IPS DF 6.9 (cell line): ENCODE measurements at regions not wholly inside any gene's neighbourhood (a gene's known extent, or its start where the extent isn't known, plus 50 kb on each side); places are given as distances from the start of the nearest gene placed in this dataset.

ENCODE experiments used
- DNase-seq: peaks from one replicate; pipeline ENCODE4 v3.0.0-alpha.2; 2013; ENCODE audit warnings: low read depth, low spot score
- H3K27ac ChIP-seq: one replicate; pipeline ENCODE4 v1.5.1; 2013; ENCODE audit warnings: low read length, control low read depth
- H3K27me3 ChIP-seq: 2 replicates; pipeline ENCODE4 v1.6.1; 2013; ENCODE audit warnings: mild to moderate bottlenecking, low read length; ENCODE audit not compliant: control insufficient read depth, insufficient read depth
- H3K36me3 ChIP-seq: 2 replicates; pipeline ENCODE4 v1.6.1; 2013; ENCODE audit warnings: low read length; ENCODE audit not compliant: control insufficient read depth, insufficient read depth
- H3K4me1 ChIP-seq: 2 replicates; pipeline ENCODE4 v1.6.1; 2013; ENCODE audit warnings: low read length; ENCODE audit not compliant: control insufficient read depth, insufficient read depth
- H3K4me3 ChIP-seq: 2 replicates; pipeline ENCODE4 v1.5.1; 2013; ENCODE audit warnings: mild to moderate bottlenecking, low read length
- H3K9me3 ChIP-seq: 2 replicates; pipeline ENCODE4 v1.6.1; 2013; ENCODE audit warnings: low read length, inconsistent platforms; ENCODE audit not compliant: control insufficient read depth, insufficient read depth
- WGBS: extraction: QIAGEN DNeasy Blood & Tissue Kit; methylation state at CpG from one replicate; pipeline ENCODE4 v1.1.7; 2013; ENCODE audit warnings: mixed read lengths, missing lambda C conversion rate; ENCODE audit not compliant: insufficient read length, insufficient coverage; 5-methylcytosine and 5-hydroxymethylcytosine counted together

GRCh38 chr1:5713101-5714010 lies 278.9 kb downstream of the NPHP4 start:
- H3K4me3 ChIP-seq = no peak overlapping the region
- H3K36me3 ChIP-seq = no peaks in the 10 kb centered on the region; the same call in 1 of the 2 replicates
- H3K4me1 ChIP-seq = peaks cover 1% of the 10 kb centered on the region; the same call in 1 of the 2 replicates
- no CpG with 5 or more reads among the region's 36 CpGs for WGBS
- no peak for DNase-seq
- H3K27me3 ChIP-seq = no peaks in the 10 kb centered on the region
- no peak overlapping the region for H3K27ac ChIP-seq
- H3K9me3 ChIP-seq = peaks cover 4% of the 10 kb centered on the region; the same call in 1 of the 2 replicates

- Histone ChIP-seq H3K4me3 (no peak overlapping the region), H3K27ac (no peak overlapping the region), H3K27me3 (no peaks in the 10 kb centered on the region), H3K9me3 (peaks cover 4% of the 10 kb centered on the region; the same call in 1 of the 2 replicates), H3K4me1 (peaks cover 1% of the 10 kb centered on the region; the same call in 1 of the 2 replicates), H3K36me3 (no peaks in the 10 kb centered on the region; the same call in 1 of the 2 replicates)
- WGBS = no CpG with 5 or more reads among the region's 45 CpGs
- no peak for DNase-seq
Observed at GRCh38 chr1:5711956-5712645, 280.1 kb downstream of the NPHP4 start.

DNA sequence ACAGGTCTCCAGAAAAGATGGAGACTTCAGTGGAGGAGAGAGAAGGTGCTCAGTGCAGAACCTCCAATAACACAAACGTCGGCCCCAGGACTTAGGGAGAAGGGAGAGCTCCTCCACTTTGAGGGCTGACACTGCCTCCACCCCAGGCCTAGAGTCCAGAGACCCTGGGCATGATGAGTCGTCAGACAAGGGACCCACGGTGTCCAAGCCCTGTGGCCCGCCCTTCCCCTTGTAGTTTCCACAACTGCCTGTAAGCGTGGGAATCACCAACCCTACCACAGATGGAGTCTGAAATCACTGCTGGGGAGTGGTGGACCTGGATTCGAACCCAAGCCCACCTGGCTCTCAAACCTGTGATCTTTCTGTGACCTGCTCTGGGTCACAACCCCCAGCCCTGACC lies 281.1 kb downstream of the NPHP4 start:
- Histone ChIP-seq H3K36me3 (no peaks in the 10 kb centered on the region), H3K4me3 (no peak overlapping the region), H3K27me3 (no peaks in the 10 kb centered on the region), H3K4me1 (no peaks in the 10 kb centered on the region), H3K27ac (no peak overlapping the region), H3K9me3 (peaks cover 4% of the 10 kb centered on the region; the same call in 1 of the 2 replicates)
- no peak for DNase-seq
- no CpG with 5 or more reads among the region's 7 CpGs for WGBS

- no peak overlapping the region for H3K4me3 ChIP-seq
- peaks cover 4% of the 10 kb centered on the region; the same call in 1 of the 2 replicates for H3K9me3 ChIP-seq
- no peaks in the 10 kb centered on the region for H3K36me3 ChIP-seq
- no CpG with 5 or more reads among the region's 3 CpGs for WGBS
- no peak overlapping the region for H3K27ac ChIP-seq
- DNase-seq = no peak
- no peaks in the 10 kb centered on the region for H3K27me3 ChIP-seq
- H3K4me1 ChIP-seq = no peaks in the 10 kb centered on the region; the same call in 1 of the 2 replicates
Observed at GRCh38 chr1:5709976-5710375, 282.2 kb downstream of the NPHP4 start.

DNA sequence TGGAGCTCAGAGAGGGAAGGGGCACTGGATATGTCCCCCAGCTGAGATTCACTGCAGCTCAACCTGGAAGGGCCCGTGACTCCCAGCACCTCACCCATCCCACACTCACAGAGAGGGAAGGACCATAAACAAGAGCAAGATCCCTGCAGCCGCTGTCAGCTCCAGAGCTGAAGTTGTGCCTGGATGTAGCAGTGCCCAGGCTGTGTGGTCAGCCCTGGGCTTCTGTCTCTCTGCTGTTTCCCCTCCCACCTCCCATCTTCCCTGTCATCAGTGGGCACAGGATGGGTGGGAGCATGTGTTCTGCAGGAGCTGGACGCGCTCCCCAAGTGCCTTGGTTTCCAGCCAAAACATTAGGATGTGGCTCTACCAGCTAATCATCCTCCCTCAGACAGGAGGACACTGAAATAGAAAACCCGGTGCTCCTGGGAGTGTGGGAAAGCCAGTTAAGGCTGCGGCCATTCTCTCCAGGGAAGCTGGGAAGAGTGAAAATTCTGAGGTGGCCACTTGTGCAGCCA lies 282.7 kb downstream of the NPHP4 start:
- Histone ChIP-seq H3K27me3 (no peaks in the 10 kb centered on the region), H3K4me1 (no peaks in the 10 kb centered on the region; the same call in 1 of the 2 replicates), H3K9me3 (peaks cover 4% of the 10 kb centered on the region; the same call in 1 of the 2 replicates), H3K27ac (no peak overlapping the region), H3K4me3 (no peak overlapping the region), H3K36me3 (no peaks in the 10 kb centered on the region)
- no peak for DNase-seq
- WGBS = no CpG with 5 or more reads among the region's 6 CpGs

GRCh38 chr1:5708346-5709245 lies 283.6 kb downstream of the NPHP4 start:
- no CpG with 5 or more reads among the region's 27 CpGs for WGBS

GRCh38 chr1:5707566-5708345 lies 284.5 kb downstream of the NPHP4 start:
- Histone ChIP-seq H3K4me3 (no peak overlapping the region), H3K27ac (no peak overlapping the region), H3K27me3 (no peaks in the 10 kb centered on the region), H3K36me3 (no peaks in the 10 kb centered on the region), H3K4me1 (no peaks in the 10 kb centered on the region; the same call in 1 of the 2 replicates), H3K9me3 (peaks cover 6% of the 10 kb centered on the region; the same call in 1 of the 2 replicates)
- no CpG with 5 or more reads among the region's 12 CpGs for WGBS
- no peak for DNase-seq

More at GRCh38 chr1:5708346-5709245, 283.6 kb downstream of the NPHP4 start:
- no peak overlapping the region for H3K27ac ChIP-seq
- H3K36me3 ChIP-seq = no peaks in the 10 kb centered on the region
- H3K9me3 ChIP-seq = peaks cover 4% of the 10 kb centered on the region; the same call in 1 of the 2 replicates
- H3K4me3 ChIP-seq = no peak overlapping the region
- DNase-seq = no peak
- no peaks in the 10 kb centered on the region for H3K27me3 ChIP-seq
- no peaks in the 10 kb centered on the region; the same call in 1 of the 2 replicates for H3K4me1 ChIP-seq

- Histone ChIP-seq H3K4me3 (no peak overlapping the region), H3K27me3 (no peaks in the 10 kb centered on the region), H3K36me3 (no peaks in the 10 kb centered on the region), H3K27ac (no peak overlapping the region), H3K4me1 (no peaks in the 10 kb centered on the region; the same call in 1 of the 2 replicates), H3K9me3 (peaks cover 6% of the 10 kb centered on the region; the same call in 1 of the 2 replicates)
- DNase-seq = no peak
- WGBS = no CpG with 5 or more reads among the region's 5 CpGs
Observed at GRCh38 chr1:5706239-5706638, 286.0 kb downstream of the NPHP4 start.

DNA sequence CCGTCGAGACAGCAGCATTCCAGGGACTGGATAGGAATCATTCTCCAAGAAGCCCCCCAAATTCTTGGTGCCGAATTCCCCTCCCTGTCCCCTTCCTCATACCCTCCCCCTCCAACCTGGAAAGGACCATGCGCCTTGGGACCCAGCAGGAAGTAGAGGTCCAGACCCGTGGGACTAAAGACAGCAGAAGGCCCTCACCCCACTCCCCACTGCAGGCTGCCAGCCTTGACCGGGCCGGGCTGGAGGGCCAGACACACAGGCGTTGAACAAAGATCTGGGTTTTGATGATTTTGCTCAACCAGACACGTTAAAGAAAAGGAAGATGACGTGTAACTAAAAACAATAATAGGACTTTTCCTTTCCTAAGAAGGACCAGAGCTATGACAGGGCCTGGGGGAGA lies 286.5 kb downstream of the NPHP4 start:
- peaks cover 6% of the 10 kb centered on the region; the same call in 1 of the 2 replicates for H3K9me3 ChIP-seq
- H3K27ac ChIP-seq = no peak overlapping the region
- no CpG with 5 or more reads among the region's 10 CpGs for WGBS
- H3K4me1 ChIP-seq = no peaks in the 10 kb centered on the region; the same call in 1 of the 2 replicates
- H3K36me3 ChIP-seq = no peaks in the 10 kb centered on the region
- DNase-seq = no peak
- H3K4me3 ChIP-seq = no peak overlapping the region
- no peaks in the 10 kb centered on the region for H3K27me3 ChIP-seq
